ENCODE measurements at regions not wholly inside any gene's neighbourhood (a gene's known extent, or its start where the extent isn't known, plus 50 kb on each side); places are given as distances from the start of the nearest gene placed in this dataset.

- H3K4me3 ChIP-seq (replicated peaks in 1 of 2; ENCODE audit: low read depth in 1 of 2, low read length in 2 of 2), result no peak overlapping the region
- ChIA-PET POLR2A (no interaction called here), RAD21 (ENCODE audit: low non-redundant PET in 1 of 2, low total read pairs in 2 of 2, uncharacterized antibody in 2 of 2, unreplicated experiment in 2 of 2) (no interaction called here), CTCF (no interaction called here)
- no peaks in the 10 kb centered on the region for H3K9me2 ChIP-seq (ENCODE audit: insufficient read depth)
- no peaks in the 10 kb centered on the region for H3K79me2 ChIP-seq (ENCODE audit: insufficient read depth, low read length)
- H3K4me2 ChIP-seq (ENCODE audit: low read length), result no peak overlapping the region
- TF ChIP-seq CEBPB (IDR thresholded peaks at IDR 0.05; ENCODE audit: low read depth) (no peak), ATF3 (IDR thresholded peaks at IDR 0.05) (no peak), SIN3A (IDR thresholded peaks at IDR 0.05; ENCODE audit: low read depth) (no peak), RAD21 (IDR thresholded peaks at IDR 0.05; ENCODE audit: low read depth) (no peak), CTCF (IDR thresholded peaks at IDR 0.05 in 2 of 3, conservative IDR thresholded peaks at IDR 0.05 in 1 of 3; ENCODE audit: borderline replicate concordance in 1 of 3, insufficient read depth in 1 of 3, low read depth in 2 of 3, low read length in 2 of 3) (no peak), JUND (IDR thresholded peaks at IDR 0.05) (no peak), ELF1 (IDR thresholded peaks at IDR 0.05; ENCODE audit: borderline replicate concordance, low read depth) (no peak), TCF7L2 (IDR thresholded peaks at IDR 0.05; ENCODE audit: borderline replicate concordance, extremely low read depth, insufficient read depth, insufficient read length) (no peak), SP1 (IDR thresholded peaks at IDR 0.05; ENCODE audit: low read depth) (no peak), REST (IDR thresholded peaks at IDR 0.05; ENCODE audit: low read depth) (no peak), ZFX (IDR thresholded peaks at IDR 0.05) (no peak), EZH2phosphoT487 (IDR thresholded peaks at IDR 0.05; ENCODE audit: borderline replicate concordance) (no peak), EGR1 (IDR thresholded peaks at IDR 0.05; ENCODE audit: low read depth) (no peak), ZNF274 (IDR thresholded peaks at IDR 0.05; ENCODE audit: low read depth, low read length) (no peak), MAX (IDR thresholded peaks at IDR 0.05) (no peak), CBX3 (IDR thresholded peaks at IDR 0.05; ENCODE audit: low read depth) (no peak), EZH2 (IDR thresholded peaks at IDR 0.05) (no peak)
- H3K27me3 ChIP-seq (ENCODE audit: insufficient read depth, low read length), result no peaks in the 10 kb centered on the region
- H3K9ac ChIP-seq (ENCODE audit: low read length), result no peak overlapping the region
- intact Hi-C loops (cut with micrococcal nuclease), result no loop called here
- H3K4me1 ChIP-seq (ENCODE audit: control insufficient read depth in 1 of 2, insufficient read depth in 2 of 2, low read length in 2 of 2), result no peaks in the 10 kb centered on the region
- no peak overlapping the region for H2AFZ ChIP-seq (ENCODE audit: low read depth, low read length, poor library complexity, severe bottlenecking)
- peaks cover 0 to 8% of the 10 kb centered on the region in 2 experiments; a peak in 3 of 4 replicates for H3K9me3 ChIP-seq (ENCODE audit: control insufficient read depth in 1 of 2, insufficient read depth in 1 of 2, low read depth in 1 of 2, low read length in 2 of 2)
- BruUV-seq (replicated peaks), result no TSS peak
- ATAC-seq, result no peak
- DNase-seq (ENCODE audit: low read depth, low spot score), result no peak
- H3K27ac ChIP-seq (ENCODE audit: low read depth, low read length), result no peak overlapping the region
- no peaks in the 10 kb centered on the region for H4K20me1 ChIP-seq (ENCODE audit: insufficient read depth)
- H3K36me3 ChIP-seq (ENCODE audit: control insufficient read depth in 1 of 2, insufficient read depth in 2 of 2, low read length in 2 of 2), result no peaks in the 10 kb centered on the region
Measured at GRCh38 chr3:21013566-21013965, 737.4 kb downstream of the ZNF385D start.

Data from HCT116 (cell line).